Dendritic cell treated with granulocyte-macrophage colony-stimulating factor and Interleukin-4, amounts not matched to agents 40 ng/mL and 50 ng/mL, for 4 days (primary cell): ENCODE measurements at regions not wholly inside any gene's neighbourhood (a gene's known extent, or its start where the extent isn't known, plus 50 kb on each side); places are given as distances from the start of the nearest gene placed in this dataset.
"Not testable (repeated sequence)": the region's sequence is repeated elsewhere in the genome, so short reads cannot be mapped to it uniquely, and the experiment has no call there.

Experiments used
- H3K27ac Mint-ChIP-seq: one replicate; pipeline ENCODE4 v1.8.0; 2022; ENCODE audit warnings: mild to moderate bottlenecking, mixed read lengths
- H3K27me3 Mint-ChIP-seq: one replicate; pipeline ENCODE4 v1.8.0; 2022; ENCODE audit warnings: mild to moderate bottlenecking, mixed read lengths
- H3K36me3 Mint-ChIP-seq: one replicate; pipeline ENCODE4 v1.8.0; 2022; ENCODE audit warnings: low read depth, mixed read lengths
- H3K4me1 Mint-ChIP-seq: one replicate; pipeline ENCODE4 v1.8.0; 2022; ENCODE audit warnings: low read depth, mixed read lengths
- H3K4me3 Mint-ChIP-seq: one replicate; pipeline ENCODE4 v1.8.0; 2022; ENCODE audit warnings: mild to moderate bottlenecking, moderate library complexity, mixed read lengths
- H3K9me3 Mint-ChIP-seq: one replicate; pipeline ENCODE4 v1.8.0; 2022; ENCODE audit warnings: mixed read lengths
- intact Hi-C: fragments of 100-400 bp; cut with micrococcal nuclease; formaldehyde crosslinking; loops from one replicate; pipeline ENCODE4 v1.15.0; 2022

GRCh38 chr4:120554086-120554485, 368.4 kb downstream of the PRDM5 start:
- Mint-ChIP-seq H3K27ac (no peak overlapping the region), H3K4me3 (no peak overlapping the region), H3K4me1 (no peaks in the 10 kb centered on the region), H3K9me3 (peaks cover 15% of the 10 kb centered on the region), H3K36me3 (no peaks in the 10 kb centered on the region), H3K27me3 (no peaks in the 10 kb centered on the region)
- intact Hi-C loops = no loop called here

- H3K9me3 Mint-ChIP-seq = peaks cover 15% of the 10 kb centered on the region
- H3K27me3 Mint-ChIP-seq, H3K36me3 Mint-ChIP-seq, H3K4me1 Mint-ChIP-seq, H3K27ac Mint-ChIP-seq, intact Hi-C loops, H3K4me3 Mint-ChIP-seq: not testable (repeated sequence)
Measured at GRCh38 chr4:120550624-120551220, 371.8 kb downstream of the PRDM5 start.

- Mint-ChIP-seq H3K27ac (no peak overlapping the region), H3K4me1 (no peaks in the 10 kb centered on the region), H3K4me3 (no peak overlapping the region), H3K36me3 (no peaks in the 10 kb centered on the region), H3K27me3 (no peaks in the 10 kb centered on the region), H3K9me3 (peaks cover 15% of the 10 kb centered on the region)
- intact Hi-C loops = no loop called here
Measured at GRCh38 chr4:120549011-120549570, 373.4 kb downstream of the PRDM5 start.

- intact Hi-C loops = no loop called here
- no peak overlapping the region for H3K4me3 Mint-ChIP-seq
- H3K36me3 Mint-ChIP-seq = no peaks in the 10 kb centered on the region
- H3K27me3 Mint-ChIP-seq = no peaks in the 10 kb centered on the region
- no peaks in the 10 kb centered on the region for H3K4me1 Mint-ChIP-seq
- H3K9me3 Mint-ChIP-seq = peaks cover 4% of the 10 kb centered on the region
- no peak overlapping the region for H3K27ac Mint-ChIP-seq
Measured at GRCh38 chr4:120545391-120545790, 377.1 kb downstream of the PRDM5 start.

- Mint-ChIP-seq H3K4me1 (no peaks in the 10 kb centered on the region), H3K9me3 (no peaks in the 10 kb centered on the region), H3K36me3 (no peaks in the 10 kb centered on the region), H3K27ac (no peak overlapping the region), H3K4me3 (no peak overlapping the region), H3K27me3 (no peaks in the 10 kb centered on the region)
- intact Hi-C loops = no loop called here
Measured at GRCh38 chr4:120544838-120545237, 377.7 kb downstream of the PRDM5 start.

DNA sequence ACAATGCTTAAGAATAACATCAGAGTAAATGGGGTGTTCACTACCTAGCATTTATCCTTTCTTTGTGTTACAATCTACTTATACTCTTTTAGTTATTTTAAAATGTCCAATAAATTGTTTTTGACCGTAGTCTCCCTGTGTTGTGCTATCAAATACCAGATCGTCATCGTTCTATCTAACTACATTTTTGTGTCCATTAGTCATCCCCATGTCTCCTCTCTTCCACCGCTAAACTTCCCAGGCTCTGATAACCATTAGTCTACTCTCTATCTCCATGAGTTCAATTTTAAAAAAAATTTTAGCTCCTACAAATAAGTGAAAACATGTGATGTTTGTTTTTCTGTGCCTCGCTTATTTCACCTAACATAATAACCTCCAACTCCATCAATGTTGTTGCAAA, 381.9 kb downstream of the PRDM5 start:
- H3K36me3 Mint-ChIP-seq = no peaks in the 10 kb centered on the region
- intact Hi-C loops = no loop called here
- no peaks in the 10 kb centered on the region for H3K27me3 Mint-ChIP-seq
- H3K9me3 Mint-ChIP-seq = no peaks in the 10 kb centered on the region
- H3K4me1 Mint-ChIP-seq = no peaks in the 10 kb centered on the region
- H3K4me3 Mint-ChIP-seq = no peak overlapping the region
- no peak overlapping the region for H3K27ac Mint-ChIP-seq

DNA sequence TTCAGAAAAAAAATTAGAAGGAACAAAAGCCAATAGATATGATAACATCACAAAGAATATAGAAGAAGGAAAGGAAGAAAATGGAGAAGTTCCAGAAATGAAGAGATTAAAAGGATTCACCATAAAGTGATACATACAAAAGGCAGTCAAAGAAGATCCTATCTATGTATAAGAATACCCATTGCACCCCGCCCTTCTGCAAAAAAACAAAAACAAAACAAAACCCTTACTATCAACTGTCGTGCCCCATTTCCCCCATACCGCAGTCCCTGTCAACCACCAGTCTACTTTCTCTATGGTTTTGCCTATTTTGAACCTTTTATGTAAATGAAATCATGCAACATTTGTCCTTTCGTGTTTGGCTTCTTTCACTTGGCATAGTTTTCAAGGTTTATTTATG, 385.6 kb downstream of the PRDM5 start:
- H3K27ac Mint-ChIP-seq = no peak overlapping the region
- no peaks in the 10 kb centered on the region for H3K4me1 Mint-ChIP-seq
- peaks cover 13% of the 10 kb centered on the region for H3K9me3 Mint-ChIP-seq
- H3K27me3 Mint-ChIP-seq = no peaks in the 10 kb centered on the region
- H3K4me3 Mint-ChIP-seq = no peak overlapping the region
- H3K36me3 Mint-ChIP-seq = no peaks in the 10 kb centered on the region
- intact Hi-C loops = no loop called here

GRCh38 chr4:120528428-120528827, 394.1 kb downstream of the PRDM5 start:
- no peaks in the 10 kb centered on the region for H3K36me3 Mint-ChIP-seq
- H3K4me1 Mint-ChIP-seq = no peaks in the 10 kb centered on the region
- no peak overlapping the region for H3K27ac Mint-ChIP-seq
- H3K4me3 Mint-ChIP-seq = no peak overlapping the region
- intact Hi-C loops = no loop called here
- no peaks in the 10 kb centered on the region for H3K27me3 Mint-ChIP-seq
- peaks cover 4% of the 10 kb centered on the region for H3K9me3 Mint-ChIP-seq

- H3K27ac Mint-ChIP-seq = no peak overlapping the region
- no peaks in the 10 kb centered on the region for H3K36me3 Mint-ChIP-seq
- no peaks in the 10 kb centered on the region for H3K4me1 Mint-ChIP-seq
- H3K4me3 Mint-ChIP-seq = no peak overlapping the region
- H3K9me3 Mint-ChIP-seq = no peaks in the 10 kb centered on the region
- H3K27me3 Mint-ChIP-seq = no peaks in the 10 kb centered on the region
- intact Hi-C loops = no loop called here
Measured at GRCh38 chr4:120526033-120526432, 396.5 kb downstream of the PRDM5 start.

GRCh38 chr4:120525106-120525505, 397.4 kb downstream of the PRDM5 start:
- Mint-ChIP-seq H3K9me3 (no peaks in the 10 kb centered on the region), H3K4me1 (no peaks in the 10 kb centered on the region), H3K27me3 (no peaks in the 10 kb centered on the region), H3K4me3 (no peak overlapping the region), H3K36me3 (no peaks in the 10 kb centered on the region), H3K27ac (no peak overlapping the region)
- intact Hi-C loops = no loop called here

DNA sequence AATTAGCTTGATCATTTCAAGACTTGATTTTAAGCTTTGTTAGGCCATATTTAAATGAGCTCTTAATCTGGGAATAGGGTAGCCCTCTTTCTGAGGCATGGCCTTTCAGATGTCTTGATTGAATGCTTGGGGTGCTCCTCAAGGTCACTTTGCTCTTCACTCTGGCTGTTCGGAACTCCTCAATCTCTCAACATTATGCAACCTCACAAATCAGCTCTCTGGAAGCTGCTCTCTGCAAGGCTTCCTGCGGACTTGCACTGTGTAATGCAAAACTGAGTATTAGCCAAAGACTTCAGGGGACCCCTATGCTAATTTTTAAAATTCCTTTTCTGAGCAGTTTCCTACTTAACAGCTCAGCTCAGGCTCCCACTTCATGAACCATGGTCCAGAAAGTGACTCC, 398.3 kb downstream of the PRDM5 start:
- no peaks in the 10 kb centered on the region for H3K4me1 Mint-ChIP-seq
- no peaks in the 10 kb centered on the region for H3K9me3 Mint-ChIP-seq
- no peak overlapping the region for H3K27ac Mint-ChIP-seq
- no peaks in the 10 kb centered on the region for H3K36me3 Mint-ChIP-seq
- no peak overlapping the region for H3K4me3 Mint-ChIP-seq
- H3K27me3 Mint-ChIP-seq = no peaks in the 10 kb centered on the region
- intact Hi-C loops = no loop called here

GRCh38 chr4:120520761-120521160, 401.8 kb downstream of the PRDM5 start:
- no peaks in the 10 kb centered on the region for H3K27me3 Mint-ChIP-seq
- no peak overlapping the region for H3K27ac Mint-ChIP-seq
- no peak overlapping the region for H3K4me3 Mint-ChIP-seq
- intact Hi-C loops = no loop called here
- H3K36me3 Mint-ChIP-seq = no peaks in the 10 kb centered on the region
- no peaks in the 10 kb centered on the region for H3K4me1 Mint-ChIP-seq
- H3K9me3 Mint-ChIP-seq = peaks cover 9% of the 10 kb centered on the region

GRCh38 chr4:120517966-120518365, 404.6 kb downstream of the PRDM5 start:
- no peak overlapping the region for H3K4me3 Mint-ChIP-seq

GRCh38 chr4:120509719-120510118, 412.8 kb downstream of the PRDM5 start:
- H3K9me3 Mint-ChIP-seq = peaks cover 33% of the 10 kb centered on the region
- intact Hi-C loops = no loop called here
- no peaks in the 10 kb centered on the region for H3K36me3 Mint-ChIP-seq
- H3K4me3 Mint-ChIP-seq = no peak overlapping the region
- H3K27me3 Mint-ChIP-seq = no peaks in the 10 kb centered on the region
- no peak overlapping the region for H3K27ac Mint-ChIP-seq
- H3K4me1 Mint-ChIP-seq = no peaks in the 10 kb centered on the region

More at GRCh38 chr4:120517966-120518365, 404.6 kb downstream of the PRDM5 start:
- intact Hi-C loops = no loop called here
- H3K9me3 Mint-ChIP-seq = peaks cover 9% of the 10 kb centered on the region
- H3K4me1 Mint-ChIP-seq = no peaks in the 10 kb centered on the region
- no peaks in the 10 kb centered on the region for H3K27me3 Mint-ChIP-seq
- H3K36me3 Mint-ChIP-seq = no peaks in the 10 kb centered on the region
- no peak overlapping the region for H3K27ac Mint-ChIP-seq

DNA sequence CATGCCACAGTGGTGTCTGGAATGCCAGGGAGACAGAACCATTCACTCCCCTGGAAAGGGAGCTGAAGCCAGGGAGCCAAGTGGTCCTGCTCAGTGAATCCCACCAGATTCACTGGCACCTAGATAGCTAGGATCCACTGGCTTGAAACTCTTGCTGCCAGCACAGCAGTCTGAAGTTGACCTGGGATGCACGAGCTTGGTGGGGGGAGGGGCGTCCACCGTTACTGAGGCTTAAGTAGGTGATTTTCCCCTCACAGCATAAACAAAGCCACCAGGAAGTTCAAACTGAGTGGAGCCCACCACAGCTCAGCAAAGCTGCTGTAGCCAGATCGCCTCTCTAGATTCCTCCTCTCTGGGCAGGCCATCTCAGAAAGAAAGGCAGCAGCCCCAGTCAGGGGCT, 413.3 kb downstream of the PRDM5 start:
- Mint-ChIP-seq H3K4me3 (no peak overlapping the region), H3K9me3 (peaks cover 33% of the 10 kb centered on the region), H3K36me3 (no peaks in the 10 kb centered on the region), H3K27me3 (no peaks in the 10 kb centered on the region), H3K27ac (no peak overlapping the region), H3K4me1 (no peaks in the 10 kb centered on the region)
- intact Hi-C loops = no loop called here
